OCI-LY7 (cell line): ENCODE measurements at regions not wholly inside any gene's neighbourhood (a gene's known extent, or its start where the extent isn't known, plus 50 kb on each side); places are given as distances from the start of the nearest gene placed in this dataset.

ENCODE experiments used
- CTCF ChIP-seq: fragments of 200-600 bp; sonication (generic); conservative IDR thresholded peaks from 2 replicates; pipeline ENCODE4 v1.5.1; 2014; ENCODE audit warnings: mild to moderate bottlenecking, antibody characterized with exemption, low read length, moderate library complexity, mixed read lengths
- EZH2phosphoT487 ChIP-seq: fragments of 200-600 bp; sonication (generic); IDR thresholded peaks from 2 replicates; pipeline ENCODE4 v1.6.1; 2018; ENCODE audit warnings: low read depth, borderline replicate concordance, mild to moderate bottlenecking, mixed run types, antibody characterized with exemption, low read length, moderate library complexity, mixed read lengths

- no peak for TF ChIP-seq CTCF
- no peak for TF ChIP-seq EZH2phosphoT487
Measured at GRCh38 chr10:90986870-90987269, 66.0 kb upstream of the ANKRD1 start.
